ENCODE measurements at regions not wholly inside any gene's neighbourhood (a gene's known extent, or its start where the extent isn't known, plus 50 kb on each side); places are given as distances from the start of the nearest gene placed in this dataset.

- no peak for DNase-seq (ENCODE audit: low read depth)
These were observed 168.7 kb upstream of the ITGB1 start for GRCh38 chr10:33126742-33127141.

GRCh38 chr10:33125522-33126517 lies 167.8 kb upstream of the ITGB1 start:
- DNase-seq (ENCODE audit: low read depth): no peak

GRCh38 chr10:33125111-33125510 lies 167.1 kb upstream of the ITGB1 start:
- DNase-seq (ENCODE audit: low read depth): no peak

GRCh38 chr10:33123680-33124079 lies 165.7 kb upstream of the ITGB1 start:
- DNase-seq (ENCODE audit: low read depth): no peak

DNA sequence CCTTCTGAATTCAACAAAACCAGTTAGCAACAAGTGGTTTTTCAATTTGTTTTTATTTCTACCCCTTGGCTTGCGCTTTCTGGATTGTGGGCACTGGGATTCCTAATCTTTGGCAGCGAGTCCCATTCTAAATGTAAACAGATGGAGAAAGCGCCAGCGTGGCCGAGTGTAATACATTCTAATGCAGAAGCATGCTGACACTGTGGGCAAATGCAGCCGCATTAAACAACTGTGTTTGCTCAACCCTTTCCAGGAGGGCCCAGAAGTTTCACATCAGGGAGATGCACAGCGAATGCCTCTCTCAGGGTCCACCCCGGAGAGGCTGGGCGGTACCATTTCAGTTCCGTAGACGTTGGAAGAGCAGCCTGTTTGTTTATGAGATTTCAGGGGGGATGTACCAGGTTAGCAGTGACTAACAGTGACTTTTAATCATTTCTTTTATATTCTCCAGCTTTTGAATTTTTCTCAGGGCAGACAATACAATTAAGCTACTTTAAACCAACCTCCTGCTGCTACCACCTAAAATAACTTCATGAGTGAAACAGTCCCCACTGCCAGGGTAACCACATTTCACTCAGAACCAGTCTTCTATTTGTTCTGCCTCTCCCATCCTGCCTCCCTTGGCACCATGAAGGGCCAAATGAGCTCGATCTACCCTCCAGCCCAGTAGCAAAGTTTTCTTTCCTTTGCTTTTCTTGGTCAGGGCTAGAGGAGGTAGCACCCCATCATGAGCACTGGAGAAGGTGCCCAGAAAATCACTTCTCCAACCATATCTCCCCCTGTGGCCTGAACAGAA lies 164.2 kb upstream of the ITGB1 start:
- no peak for DNase-seq (ENCODE audit: low read depth)

- no peak for DNase-seq (ENCODE audit: low read depth)
These were observed 162.7 kb upstream of the ITGB1 start for GRCh38 chr10:33120700-33121099.

DNA sequence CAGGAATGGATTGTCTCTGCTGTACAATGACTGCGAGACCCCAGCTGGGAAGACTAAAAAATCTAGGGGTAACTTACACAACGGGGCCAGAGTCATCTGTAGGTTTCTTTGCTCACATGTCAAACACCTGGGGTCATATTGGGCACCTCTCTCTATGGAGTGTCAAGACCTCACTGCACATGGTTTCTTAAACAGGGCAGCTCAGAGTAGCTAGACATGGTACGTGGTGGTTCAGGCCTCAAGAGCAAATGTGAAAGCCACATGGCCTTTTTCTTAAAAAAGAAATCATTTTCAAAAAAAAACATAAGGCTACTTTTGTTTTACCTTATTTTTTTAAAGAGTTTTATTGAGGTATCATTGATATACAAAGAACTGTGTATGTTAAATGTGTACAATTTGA lies 162.2 kb upstream of the ITGB1 start:
- DNase-seq (ENCODE audit: low read depth): no peak

DNA sequence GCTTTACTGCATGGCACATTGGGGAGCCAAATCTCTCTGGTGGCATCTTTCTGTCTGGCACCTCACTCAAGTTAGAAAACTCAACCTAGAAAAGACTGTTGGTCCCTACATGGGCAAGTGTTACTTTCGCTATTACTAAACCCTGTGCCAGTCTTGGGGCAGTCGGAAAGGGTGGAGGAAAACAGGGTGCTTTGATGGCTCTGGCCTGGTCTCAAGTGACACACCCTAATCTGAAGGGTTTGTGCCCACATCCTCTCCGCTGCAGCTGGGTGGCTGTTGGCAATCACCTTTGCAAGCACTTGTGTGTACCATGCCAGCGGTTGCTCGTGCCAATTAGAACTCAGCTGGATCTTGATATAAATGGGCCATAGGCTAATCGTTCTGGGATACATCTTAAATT lies 159.8 kb upstream of the ITGB1 start:
- no peak for DNase-seq (ENCODE audit: low read depth)

DNA sequence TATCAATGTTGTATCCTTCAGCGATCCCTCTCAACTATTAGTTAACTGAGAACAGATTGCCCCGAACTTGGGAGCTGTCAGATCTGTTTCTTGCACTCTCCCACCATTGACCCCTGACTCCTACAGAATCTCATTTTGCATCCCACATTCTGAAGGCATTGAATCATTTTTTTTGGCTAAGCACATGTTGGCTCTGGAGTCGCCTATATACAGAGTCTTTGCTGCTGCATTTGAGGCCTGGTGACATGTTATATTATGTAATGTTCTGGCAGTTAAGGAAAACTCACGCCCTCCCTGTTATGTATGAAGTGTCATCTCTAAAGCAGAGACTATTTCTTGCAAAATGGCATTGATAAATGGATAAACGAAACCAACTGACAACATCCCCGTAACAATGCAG lies 159.2 kb upstream of the ITGB1 start:
- DNase-seq (ENCODE audit: low read depth): no peak

- DNase-seq (ENCODE audit: low read depth): no peak
These were observed 158.0 kb upstream of the ITGB1 start for GRCh38 chr10:33115738-33116719.

DNA sequence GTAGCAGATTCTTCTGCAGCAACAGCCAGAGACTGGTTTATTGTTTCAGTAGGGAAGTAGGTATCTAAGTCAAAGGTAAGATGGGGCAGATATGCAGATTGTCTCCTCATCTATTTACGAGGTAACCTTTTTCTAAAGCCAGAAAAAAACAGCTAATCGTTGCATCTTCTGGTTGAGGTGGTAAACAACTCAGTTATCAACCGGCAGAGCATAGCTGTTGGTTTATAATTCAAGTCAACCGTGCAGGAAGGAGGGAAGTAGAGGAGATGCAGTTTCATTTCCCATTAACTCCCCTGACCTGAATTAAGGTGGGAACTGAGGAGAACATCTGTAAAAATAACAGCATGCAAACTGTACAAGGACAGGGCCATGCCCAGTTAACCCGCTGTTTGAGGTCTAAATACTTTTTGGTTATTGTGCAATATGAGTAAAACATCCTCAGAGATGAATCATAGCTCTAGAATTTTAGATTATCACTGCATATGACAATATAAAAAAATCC lies 156.5 kb upstream of the ITGB1 start:
- DNase-seq (ENCODE audit: low read depth): no peak

DNA sequence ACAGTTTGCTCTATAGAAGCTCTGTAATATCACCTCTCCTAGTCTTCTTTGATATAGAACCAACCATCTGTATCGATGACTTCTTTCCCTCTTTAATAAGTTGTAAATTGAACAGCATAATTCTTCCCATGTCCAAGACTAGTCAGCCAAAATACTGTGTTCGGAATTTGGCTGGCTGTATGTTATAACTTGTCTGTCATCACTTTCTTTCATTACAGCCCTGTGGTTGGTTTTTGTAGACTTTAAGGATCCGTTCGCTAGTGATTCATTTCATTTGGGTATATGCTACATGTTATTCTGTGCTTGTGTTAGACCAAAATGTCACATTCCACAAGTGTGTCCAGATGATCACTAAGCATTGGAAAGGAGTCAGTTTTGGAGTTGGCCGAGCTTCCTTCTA lies 155.4 kb upstream of the ITGB1 start:
- no peak for DNase-seq (ENCODE audit: low read depth)

DNA sequence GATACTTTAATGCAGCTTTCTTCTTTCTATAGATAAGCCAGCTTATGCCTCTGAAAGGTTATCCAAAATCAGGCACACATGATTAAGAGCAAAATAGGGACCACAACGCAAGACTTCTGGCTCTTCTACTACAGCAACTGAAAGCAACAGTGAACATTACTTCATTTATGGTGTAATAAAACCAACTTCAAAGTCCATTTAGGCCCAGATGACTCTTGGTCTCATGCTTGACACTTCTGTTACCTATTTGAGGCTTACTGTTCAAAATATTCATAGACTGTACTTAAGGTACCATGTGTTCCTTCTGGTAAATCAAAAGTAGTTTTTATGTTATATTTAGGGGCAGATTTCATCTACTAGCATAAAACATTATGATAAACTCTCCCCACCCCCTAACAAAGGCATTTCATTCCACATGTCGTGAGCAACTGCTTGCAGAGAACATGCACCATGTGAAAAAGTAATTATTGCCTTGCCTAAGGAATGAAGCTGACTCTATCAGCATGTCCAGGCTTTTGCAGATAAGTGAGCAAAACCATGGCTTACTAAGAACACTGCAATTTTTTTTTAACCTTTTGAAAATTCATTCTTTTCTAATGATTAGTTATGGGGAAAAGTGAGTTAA lies 154.9 kb upstream of the ITGB1 start:
- no peak for DNase-seq (ENCODE audit: low read depth)

DNA sequence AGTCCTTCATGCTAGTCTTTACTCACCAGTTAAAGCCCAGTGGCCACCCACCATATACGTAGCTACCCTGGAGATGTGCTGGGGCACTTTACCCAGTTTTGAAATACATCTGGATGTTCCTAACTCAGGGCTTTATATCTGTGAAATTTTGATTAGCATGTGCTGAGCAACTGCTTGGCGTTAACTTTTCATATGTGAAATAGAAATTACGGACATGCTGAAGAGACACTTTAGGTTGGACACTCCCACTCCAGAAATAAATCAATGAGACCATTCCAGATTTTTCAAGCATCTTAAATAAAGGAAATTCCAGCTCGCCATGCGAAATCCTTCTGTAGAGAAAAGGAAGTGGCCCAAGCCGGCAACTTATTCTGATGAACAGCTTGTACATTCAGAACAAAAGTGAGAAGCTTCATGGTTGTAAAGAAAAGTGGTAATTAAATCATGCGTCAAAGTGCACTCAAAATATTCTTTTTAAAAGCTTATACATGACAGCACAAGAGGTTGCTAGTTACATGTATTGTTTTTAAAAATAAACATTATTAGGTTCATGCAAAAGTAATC lies 153.5 kb upstream of the ITGB1 start:
- DNase-seq (ENCODE audit: low read depth): no peak

DNA sequence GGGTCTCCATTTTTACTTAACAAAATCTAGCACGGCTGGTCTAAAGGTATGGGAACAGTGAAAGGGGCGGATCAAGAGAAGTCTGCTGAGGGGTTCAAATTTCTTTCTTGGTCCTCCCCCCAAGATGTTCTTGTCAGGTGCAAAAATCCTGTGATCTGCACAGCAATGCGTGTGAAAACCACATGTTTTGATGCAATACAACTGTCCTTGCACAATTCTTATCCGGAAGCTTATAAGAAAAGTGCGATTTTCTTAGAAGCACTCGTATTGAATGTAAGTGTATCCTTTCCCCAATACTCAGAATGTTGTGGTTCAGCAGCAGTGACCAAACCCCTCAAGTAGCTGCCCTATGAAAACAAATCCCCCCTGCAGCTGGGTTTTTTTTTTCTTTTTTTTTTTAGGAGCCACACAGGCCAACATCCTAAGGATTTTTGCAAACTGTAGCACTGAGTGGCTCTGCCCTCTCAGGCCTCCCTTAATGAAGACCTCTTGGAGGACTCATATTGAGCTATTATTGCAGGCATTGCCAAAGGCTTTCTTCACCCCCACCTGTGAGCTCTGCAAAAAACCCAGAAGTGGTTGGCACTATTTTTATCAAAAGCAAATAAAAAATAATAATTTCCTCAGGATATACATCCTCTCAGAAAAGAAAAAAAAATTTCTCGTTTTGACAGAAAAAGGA lies 151.9 kb upstream of the ITGB1 start:
- DNase-seq (ENCODE audit: low read depth): no peak

- DNase-seq (ENCODE audit: low read depth): no peak
These were observed 151.4 kb upstream of the ITGB1 start for GRCh38 chr10:33109384-33109783.

GRCh38 chr10:33107953-33108352 lies 149.9 kb upstream of the ITGB1 start:
- DNase-seq (ENCODE audit: low read depth): no peak

GRCh38 chr10:33106767-33107166 lies 148.7 kb upstream of the ITGB1 start:
- DNase-seq (ENCODE audit: low read depth): no peak

- no peak for DNase-seq (ENCODE audit: low read depth)
These were observed 145.9 kb upstream of the ITGB1 start for GRCh38 chr10:33103863-33104379.

DNA sequence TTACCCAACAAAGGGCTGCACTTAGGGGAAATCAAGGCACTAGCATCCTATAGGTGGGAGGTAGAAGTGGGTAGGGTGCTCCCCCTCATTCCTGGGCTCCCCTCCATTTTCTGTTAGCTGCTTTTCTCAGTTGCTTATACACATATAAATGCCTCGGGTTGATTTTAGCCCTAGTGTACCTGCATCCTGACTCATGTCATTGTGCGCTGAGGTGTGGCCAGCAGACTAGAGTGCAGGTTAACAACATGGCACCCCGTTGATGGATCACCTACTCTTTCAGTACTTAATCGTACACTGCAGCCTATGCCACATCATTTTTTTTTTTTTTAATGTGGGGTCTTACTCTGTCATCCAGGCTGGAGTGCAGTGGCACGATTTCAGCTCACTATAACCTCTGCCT lies 144.0 kb upstream of the ITGB1 start:
- no peak for DNase-seq (ENCODE audit: low read depth)
